8988T (cell line): ENCODE measurements at regions not wholly inside any gene's neighbourhood (a gene's known extent, or its start where the extent isn't known, plus 50 kb on each side); places are given as distances from the start of the nearest gene placed in this dataset.
A peak's percentile ranks its signal among the peaks of the same experiment; 100 is the strongest.
"Not testable (repeated sequence)": the region's sequence is repeated elsewhere in the genome, so short reads cannot be mapped to it uniquely, and the experiment has no call there.

Experiments used
- DNase-seq: peaks from one replicate; pipeline ENCODE4 v3.0.0; 2011

GRCh38 chr13:24997367-24997967 is 98.5 kb upstream of the PABPC3 start:
- DNase-seq = no peak

- no peak for DNase-seq
Observed at GRCh38 chr13:24998433-24998832, 97.5 kb upstream of the PABPC3 start.

- no peak for DNase-seq
Observed at GRCh38 chr13:25001476-25002206, 94.3 kb upstream of the PABPC3 start.

GRCh38 chr13:25002311-25002710 is 93.6 kb upstream of the PABPC3 start:
- DNase-seq = not testable (repeated sequence)

GRCh38 chr13:25004489-25004888 is 91.4 kb upstream of the PABPC3 start:
- DNase-seq = not testable (repeated sequence)

- DNase-seq = not testable (repeated sequence)
Observed at GRCh38 chr13:25005050-25005497, 90.9 kb upstream of the PABPC3 start.

- not testable (repeated sequence) for DNase-seq
Observed at GRCh38 chr13:25007389-25007788, 88.5 kb upstream of the PABPC3 start.

- DNase-seq = not testable (repeated sequence)
Observed at GRCh38 chr13:25014398-25014973, 81.5 kb upstream of the PABPC3 start.

GRCh38 chr13:25017176-25017575 is 78.8 kb upstream of the PABPC3 start:
- DNase-seq = not testable (repeated sequence)

GRCh38 chr13:25017808-25018728 is 77.9 kb upstream of the PABPC3 start:
- peak; percentile 51 for DNase-seq

- DNase-seq = no peak
Observed at GRCh38 chr13:25018729-25019115, 77.2 kb upstream of the PABPC3 start.

GRCh38 chr13:25019741-25020140 is 76.2 kb upstream of the PABPC3 start:
- not testable (repeated sequence) for DNase-seq

- no peak for DNase-seq
Observed at GRCh38 chr13:25024175-25024574, 71.8 kb upstream of the PABPC3 start.

GRCh38 chr13:25032160-25032559 is 63.8 kb upstream of the PABPC3 start:
- no peak for DNase-seq

- DNase-seq = no peak
Observed at GRCh38 chr13:25034173-25034572, 61.8 kb upstream of the PABPC3 start.

- no peak for DNase-seq
Observed at GRCh38 chr13:25037057-25037813, 58.7 kb upstream of the PABPC3 start.

GRCh38 chr13:25042151-25042865 is 53.6 kb upstream of the PABPC3 start:
- DNase-seq = no peak

- DNase-seq = no peak
Observed at GRCh38 chr13:25044071-25044470, 51.9 kb upstream of the PABPC3 start.
